ENCODE measurements at regions not wholly inside any gene's neighbourhood (a gene's known extent, or its start where the extent isn't known, plus 50 kb on each side); places are given as distances from the start of the nearest gene placed in this dataset.
"Not testable (repeated sequence)": the region's sequence is repeated elsewhere in the genome, so short reads cannot be mapped to it uniquely, and the experiment has no call there.

- FAIRE-seq (no peak), DNase-seq (ENCODE audit: extremely low spot score, insufficient read length, low read depth) (no peak)
Measured at GRCh38 chr6:9131201-9131600, 695.9 kb upstream of the SLC35B3 start.

DNA sequence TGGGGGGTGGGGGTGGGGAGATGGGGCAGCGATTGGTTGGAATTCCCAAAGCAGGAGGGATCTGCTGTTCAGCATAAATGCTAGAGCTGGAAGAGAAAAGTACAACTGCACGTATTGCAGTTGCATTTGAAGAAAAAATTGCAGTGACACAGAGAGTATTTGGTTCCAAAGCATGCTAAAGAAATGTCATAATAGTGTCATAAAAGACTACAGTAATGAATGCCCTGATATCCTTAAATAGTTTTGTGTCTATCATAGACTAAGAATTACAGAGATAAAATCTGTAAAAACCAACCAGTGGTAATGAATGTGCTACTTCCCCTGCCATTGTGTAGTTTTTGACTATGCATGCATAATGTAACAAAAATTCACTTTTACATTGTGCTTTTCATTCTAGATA, 693.6 kb upstream of the SLC35B3 start:
- no peak for DNase-seq (ENCODE audit: extremely low spot score, insufficient read length, low read depth)
- no peak for FAIRE-seq

- FAIRE-seq: no peak
Measured at GRCh38 chr6:9126878-9127560, 691.7 kb upstream of the SLC35B3 start.

DNA sequence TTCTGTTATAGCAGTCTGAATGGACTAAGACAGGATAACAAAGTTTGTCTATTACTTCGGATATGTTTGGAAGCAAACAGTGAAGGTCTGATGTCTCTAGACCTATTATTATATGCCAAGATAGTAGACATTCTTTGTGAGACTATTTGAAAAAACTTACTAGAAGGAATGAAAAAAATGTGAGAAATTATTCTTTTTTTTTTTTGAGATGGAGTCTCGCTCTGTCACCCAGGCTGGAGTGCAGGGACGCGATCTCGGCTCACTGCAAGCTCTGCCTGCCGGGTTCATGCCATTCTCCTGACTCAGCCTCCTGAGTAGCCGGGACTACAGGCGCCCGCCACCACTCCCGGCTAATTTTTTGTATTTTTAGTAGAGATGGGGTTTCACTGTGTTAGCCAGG, 690.7 kb upstream of the SLC35B3 start:
- DNase-seq (ENCODE audit: extremely low spot score, insufficient read length, low read depth); FAIRE-seq: not testable (repeated sequence)

More at GRCh38 chr6:9126878-9127560, 691.7 kb upstream of the SLC35B3 start:
- DNase-seq (ENCODE audit: extremely low spot score, insufficient read length, low read depth): no peak

- DNase-seq (ENCODE audit: extremely low spot score, insufficient read length, low read depth) (no peak), FAIRE-seq (no peak)
Measured at GRCh38 chr6:9121549-9121948, 686.2 kb upstream of the SLC35B3 start.

- FAIRE-seq: no peak
- DNase-seq (ENCODE audit: extremely low spot score, insufficient read length, low read depth): no peak
Measured at GRCh38 chr6:9116026-9116425, 680.7 kb upstream of the SLC35B3 start.

DNA sequence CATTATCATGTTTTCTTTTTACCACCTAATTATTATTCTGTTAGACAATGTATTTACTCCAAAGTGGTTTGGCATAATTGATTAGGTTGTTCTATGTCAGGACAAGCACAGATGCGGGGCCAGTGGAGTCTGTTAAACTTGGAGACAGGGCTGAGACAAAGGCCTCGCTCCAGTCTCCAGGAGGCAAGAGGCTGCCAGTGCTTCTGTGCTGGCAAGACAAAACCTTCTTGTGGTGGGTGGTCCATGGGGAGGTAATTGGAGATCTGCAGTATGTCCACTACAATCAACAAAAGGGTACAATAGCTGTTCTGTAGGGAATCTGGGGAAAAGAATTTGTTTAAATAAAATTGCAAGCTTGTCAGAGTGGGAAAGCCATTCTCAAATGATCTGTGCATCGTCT, 677.2 kb upstream of the SLC35B3 start:
- no peak for DNase-seq (ENCODE audit: extremely low spot score, insufficient read length, low read depth)
- FAIRE-seq: no peak

DNA sequence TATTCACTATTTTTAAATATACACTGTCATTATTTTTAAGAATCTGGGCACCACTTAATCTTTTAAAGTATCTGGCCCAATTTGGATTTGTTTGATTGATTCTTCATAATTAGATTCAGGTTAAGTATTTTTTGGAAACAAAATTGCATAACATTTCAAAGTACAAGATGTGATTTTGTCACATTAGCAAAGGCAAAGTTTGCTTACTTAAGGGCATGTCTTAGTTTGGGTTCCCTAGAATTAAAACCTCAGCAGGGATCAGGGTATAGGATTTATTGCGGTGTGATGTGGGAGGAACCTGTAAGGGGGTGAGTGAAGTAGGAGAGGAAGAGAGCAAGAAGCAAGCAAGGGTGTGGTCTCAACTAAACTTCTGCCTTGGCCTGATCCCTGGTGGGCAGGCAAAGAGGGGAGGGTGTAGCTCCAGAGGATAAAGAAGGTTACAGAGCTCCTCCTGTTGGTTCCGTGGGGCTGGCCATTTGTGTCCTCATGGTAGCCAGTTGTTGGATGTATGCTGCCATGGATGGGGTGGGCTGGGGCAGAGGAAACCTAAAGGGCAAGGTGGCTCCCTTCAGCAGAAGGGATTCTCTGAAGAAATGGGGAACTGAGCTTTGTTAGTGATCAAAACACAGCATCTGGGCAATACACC, 668.7 kb upstream of the SLC35B3 start:
- no peak for FAIRE-seq

GRCh38 chr6:9101920-9102319, 666.6 kb upstream of the SLC35B3 start:
- FAIRE-seq (no peak), DNase-seq (ENCODE audit: extremely low spot score, insufficient read length, low read depth) (no peak)

More for the DNA sequence above, 668.7 kb upstream of the SLC35B3 start:
- no peak for DNase-seq (ENCODE audit: extremely low spot score, insufficient read length, low read depth)

DNA sequence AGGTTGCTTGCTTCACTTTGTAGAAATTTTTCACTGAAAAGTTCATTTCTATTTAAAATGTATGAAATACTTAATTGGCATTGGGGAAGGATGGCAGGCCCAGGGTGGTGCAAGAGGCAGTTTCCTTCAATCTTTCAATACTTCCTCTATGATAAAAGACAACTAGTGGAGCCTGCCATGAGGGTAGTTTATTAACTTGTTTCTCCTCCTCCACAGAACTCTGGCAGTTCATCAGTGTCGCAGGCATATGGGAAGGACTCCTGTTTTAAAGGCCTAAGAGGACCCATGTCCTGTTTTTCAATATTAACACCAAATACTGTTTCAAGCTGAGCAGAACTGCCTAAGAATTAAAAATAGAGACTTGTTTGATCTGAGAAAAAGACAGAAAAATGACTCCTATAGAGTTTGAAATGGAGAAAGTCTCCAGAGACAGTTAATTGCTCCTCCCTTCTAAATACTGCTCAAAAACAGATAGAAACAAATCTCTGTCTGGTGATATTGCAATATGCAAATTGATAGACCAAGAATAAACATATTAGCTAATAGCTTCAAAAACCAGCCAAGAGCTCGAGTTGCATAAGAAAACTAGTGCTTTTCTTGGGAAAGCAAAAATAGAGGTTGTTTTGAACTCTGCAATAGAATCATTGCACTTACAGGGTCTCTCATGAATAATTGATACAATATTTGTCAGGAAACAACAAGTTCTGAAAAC, 665.7 kb upstream of the SLC35B3 start:
- DNase-seq (ENCODE audit: extremely low spot score, insufficient read length, low read depth): no peak
- no peak for FAIRE-seq

GRCh38 chr6:9095729-9096128, 660.4 kb upstream of the SLC35B3 start:
- no peak for DNase-seq (ENCODE audit: extremely low spot score, insufficient read length, low read depth)
- FAIRE-seq: no peak

GRCh38 chr6:9095137-9095536, 659.8 kb upstream of the SLC35B3 start:
- DNase-seq (ENCODE audit: extremely low spot score, insufficient read length, low read depth): no peak
- FAIRE-seq: no peak

DNA sequence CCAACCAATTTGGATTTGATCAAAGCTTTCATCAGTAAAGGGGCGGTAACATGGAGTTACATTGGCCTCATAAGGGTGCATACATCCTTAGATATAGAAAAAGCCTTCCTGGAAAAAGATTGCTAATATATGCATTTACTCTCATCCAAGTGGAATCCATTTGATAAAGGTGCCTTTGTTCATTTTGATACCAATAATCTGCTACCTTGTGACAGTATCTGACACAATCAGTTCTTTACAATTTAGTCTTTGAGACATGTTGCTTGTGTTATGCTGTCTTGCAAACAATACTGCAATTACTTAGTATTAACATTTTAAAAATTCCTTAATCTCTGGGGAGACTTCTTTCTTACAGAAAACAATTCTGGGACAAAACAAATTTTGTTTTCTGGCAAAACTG, 654.4 kb upstream of the SLC35B3 start:
- no peak for FAIRE-seq

GRCh38 chr6:9087470-9087869, 652.1 kb upstream of the SLC35B3 start:
- DNase-seq (ENCODE audit: extremely low spot score, insufficient read length, low read depth): no peak
- FAIRE-seq: no peak

More for the DNA sequence above, 654.4 kb upstream of the SLC35B3 start:
- DNase-seq (ENCODE audit: extremely low spot score, insufficient read length, low read depth): no peak

- DNase-seq (ENCODE audit: extremely low spot score, insufficient read length, low read depth) (no peak), FAIRE-seq (no peak)
Measured at GRCh38 chr6:9086331-9086730, 651.0 kb upstream of the SLC35B3 start.

DNA sequence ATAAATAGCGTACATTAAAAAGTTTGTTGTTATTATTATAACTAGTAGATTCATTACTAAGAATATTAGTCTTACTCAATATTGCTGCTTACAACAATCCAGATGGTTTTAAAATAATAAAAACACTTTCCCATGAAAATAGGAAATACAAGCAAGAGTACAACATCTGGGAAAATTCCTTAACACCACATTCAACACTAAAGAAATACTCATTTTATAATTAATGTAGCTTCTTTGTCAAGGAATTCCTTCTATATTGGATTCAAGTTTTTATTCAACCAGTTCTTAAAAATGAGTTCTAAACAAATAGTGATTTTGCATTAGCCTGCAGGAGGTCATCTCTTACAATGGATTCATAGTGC, 650.3 kb upstream of the SLC35B3 start:
- no peak for DNase-seq (ENCODE audit: extremely low spot score, insufficient read length, low read depth)
- FAIRE-seq: no peak

DNA sequence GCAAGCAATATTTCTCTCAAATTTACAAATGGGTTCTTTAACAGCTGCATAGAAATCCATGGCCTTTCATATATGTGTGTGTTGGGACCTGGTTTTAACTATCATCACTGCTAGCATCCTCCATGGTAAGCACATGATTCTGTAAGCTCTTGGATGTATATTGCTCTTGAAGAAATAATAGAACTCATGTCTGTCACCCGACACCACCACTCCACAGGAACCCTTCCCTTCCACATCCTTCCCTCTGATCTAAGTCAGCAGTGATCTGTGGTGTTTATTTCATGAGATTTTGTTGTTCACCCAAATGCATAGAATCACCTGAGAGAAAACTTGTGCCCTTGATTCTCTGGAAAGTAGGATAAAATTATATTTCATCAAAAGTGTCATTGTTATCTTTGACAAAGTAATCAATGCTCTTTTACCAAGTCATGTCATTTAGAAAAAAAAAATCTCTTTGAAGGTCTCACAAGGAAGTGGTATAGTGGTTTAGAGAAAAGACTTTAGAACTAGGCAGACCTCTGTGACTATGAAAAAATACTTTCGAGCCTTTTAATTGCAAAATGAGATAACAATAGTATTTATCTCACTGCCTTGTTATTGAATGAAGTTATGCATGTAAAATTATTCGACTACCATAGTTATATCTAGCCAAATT, 649.8 kb upstream of the SLC35B3 start:
- no peak for DNase-seq (ENCODE audit: extremely low spot score, insufficient read length, low read depth)

DNA sequence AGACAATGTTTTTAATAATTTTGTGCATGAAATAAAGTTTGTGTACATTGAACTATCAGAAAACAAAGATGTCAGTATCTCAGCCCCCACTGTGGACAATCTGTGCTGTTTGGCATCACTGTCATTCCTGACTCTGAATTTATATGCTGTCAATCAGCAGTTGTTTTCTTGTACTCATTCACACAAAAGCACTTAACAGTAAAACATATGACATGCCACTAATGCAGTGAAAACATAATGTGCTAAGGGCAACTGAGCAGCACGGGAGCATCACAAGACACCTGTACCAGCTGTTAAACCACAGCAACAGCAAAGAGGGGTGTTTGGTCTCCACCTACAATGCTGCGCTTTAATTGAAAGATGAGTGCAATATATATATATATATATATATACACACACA, 647.8 kb upstream of the SLC35B3 start:
- DNase-seq (ENCODE audit: extremely low spot score, insufficient read length, low read depth): no peak
- no peak for FAIRE-seq

More for the DNA sequence above, 649.8 kb upstream of the SLC35B3 start:
- FAIRE-seq: no peak

DNA sequence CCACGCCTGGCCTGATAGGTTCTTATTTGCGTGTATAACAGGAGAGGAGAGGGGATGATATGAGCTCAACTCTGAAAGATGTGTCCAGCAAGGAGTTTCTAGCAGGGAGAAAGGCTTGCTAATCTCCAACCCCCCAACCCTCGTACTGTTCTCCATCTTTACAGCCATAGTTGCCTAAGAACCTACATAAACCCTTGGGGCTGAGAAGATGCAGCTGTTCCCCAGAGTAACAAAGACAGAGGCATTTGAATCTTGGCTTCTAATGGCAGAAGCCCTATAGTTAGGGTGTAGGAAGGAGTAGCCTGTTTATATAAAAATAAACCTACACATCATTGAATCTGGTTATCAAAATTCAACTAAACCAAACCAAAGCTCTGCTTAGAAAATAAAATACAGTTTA, 631.4 kb upstream of the SLC35B3 start:
- DNase-seq (ENCODE audit: extremely low spot score, insufficient read length, low read depth): no peak
- FAIRE-seq: no peak

- FAIRE-seq: no peak
- DNase-seq (ENCODE audit: extremely low spot score, insufficient read length, low read depth): no peak
Measured at GRCh38 chr6:9064156-9064555, 628.8 kb upstream of the SLC35B3 start.

DNA sequence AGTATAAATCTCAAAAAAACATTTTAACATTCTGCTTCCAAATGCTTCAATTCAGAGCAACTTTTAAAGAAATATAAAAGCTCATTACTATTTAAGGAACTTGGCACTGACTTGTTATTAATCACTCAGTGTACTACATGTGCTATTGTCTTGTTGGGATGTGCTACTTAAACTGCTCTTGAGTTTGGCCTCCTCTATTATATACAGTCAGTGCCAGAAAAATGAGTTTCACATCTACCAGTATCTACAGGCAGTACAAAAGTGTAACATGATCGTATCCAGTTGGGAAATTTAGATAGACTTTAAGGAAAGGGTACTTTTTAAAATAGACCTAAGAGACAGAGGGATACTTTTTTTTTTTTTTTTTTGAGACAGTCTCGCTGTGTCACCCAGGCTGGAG, 627.3 kb upstream of the SLC35B3 start:
- no peak for FAIRE-seq
- no peak for DNase-seq (ENCODE audit: extremely low spot score, insufficient read length, low read depth)

Measured in GM18507 (cell line).